ENCODE measurements at regions not wholly inside any gene's neighbourhood (a gene's known extent, or its start where the extent isn't known, plus 50 kb on each side); places are given as distances from the start of the nearest gene placed in this dataset.
A peak's percentile ranks its signal among the peaks of the same experiment; 100 is the strongest.

- TF ChIP-seq CTCF (IDR thresholded peaks at IDR 0.05; ENCODE audit: insufficient read depth, low read depth, low read length, missing control alignments), result no peak
- H3K4me3 ChIP-seq (ENCODE audit: low read length), result no peak overlapping the region
- DNase-seq (ENCODE audit: low read depth), result no peak
These were observed 736.4 kb upstream of the PTPRD start for GRCh38 chr9:11349187-11349586.

- no peak for DNase-seq (ENCODE audit: low read depth)
- no peak overlapping the region for H3K4me3 ChIP-seq (ENCODE audit: low read length)
- no peak for TF ChIP-seq CTCF (IDR thresholded peaks at IDR 0.05; ENCODE audit: insufficient read depth, low read depth, low read length, missing control alignments)
These were observed 739.8 kb upstream of the PTPRD start for GRCh38 chr9:11352612-11353011.

- TF ChIP-seq CTCF (IDR thresholded peaks at IDR 0.05; ENCODE audit: insufficient read depth, low read depth, low read length, missing control alignments), result no peak
These were observed 743.3 kb upstream of the PTPRD start for GRCh38 chr9:11356067-11356466.

GRCh38 chr9:11366585-11367129, 753.9 kb upstream of the PTPRD start:
- H3K4me3 ChIP-seq (ENCODE audit: low read length), result no peak overlapping the region
- no peak for DNase-seq (ENCODE audit: low read depth)
- no peak for TF ChIP-seq CTCF (IDR thresholded peaks at IDR 0.05; ENCODE audit: insufficient read depth, low read depth, low read length, missing control alignments)

More at GRCh38 chr9:11356067-11356466, 743.3 kb upstream of the PTPRD start:
- DNase-seq (ENCODE audit: low read depth), result peak; percentile 39
- H3K4me3 ChIP-seq (ENCODE audit: low read length), result no peak overlapping the region

- TF ChIP-seq CTCF (IDR thresholded peaks at IDR 0.05; ENCODE audit: insufficient read depth, low read depth, low read length, missing control alignments), result no peak
- no peak for DNase-seq (ENCODE audit: low read depth)
- H3K4me3 ChIP-seq (ENCODE audit: low read length), result no peak overlapping the region
These were observed 762.1 kb upstream of the PTPRD start for GRCh38 chr9:11374926-11375325.

- no peak overlapping the region for H3K4me3 ChIP-seq (ENCODE audit: low read length)
- no peak for TF ChIP-seq CTCF (IDR thresholded peaks at IDR 0.05; ENCODE audit: insufficient read depth, low read depth, low read length, missing control alignments)
- DNase-seq (ENCODE audit: low read depth), result no peak
These were observed 789.8 kb upstream of the PTPRD start for GRCh38 chr9:11402621-11403020.

GRCh38 chr9:11414241-11414640, 801.4 kb upstream of the PTPRD start:
- DNase-seq (ENCODE audit: low read depth), result no peak

More at GRCh38 chr9:11414241-11414640, 801.4 kb upstream of the PTPRD start:
- no peak for TF ChIP-seq CTCF (IDR thresholded peaks at IDR 0.05; ENCODE audit: insufficient read depth, low read depth, low read length, missing control alignments)
- no peak overlapping the region for H3K4me3 ChIP-seq (ENCODE audit: low read length)
